ENCODE measurements at regions not wholly inside any gene's neighbourhood (a gene's known extent, or its start where the extent isn't known, plus 50 kb on each side); places are given as distances from the start of the nearest gene placed in this dataset.
"Not testable (repeated sequence)": the region's sequence is repeated elsewhere in the genome, so short reads cannot be mapped to it uniquely, and the experiment has no call there.

DNA sequence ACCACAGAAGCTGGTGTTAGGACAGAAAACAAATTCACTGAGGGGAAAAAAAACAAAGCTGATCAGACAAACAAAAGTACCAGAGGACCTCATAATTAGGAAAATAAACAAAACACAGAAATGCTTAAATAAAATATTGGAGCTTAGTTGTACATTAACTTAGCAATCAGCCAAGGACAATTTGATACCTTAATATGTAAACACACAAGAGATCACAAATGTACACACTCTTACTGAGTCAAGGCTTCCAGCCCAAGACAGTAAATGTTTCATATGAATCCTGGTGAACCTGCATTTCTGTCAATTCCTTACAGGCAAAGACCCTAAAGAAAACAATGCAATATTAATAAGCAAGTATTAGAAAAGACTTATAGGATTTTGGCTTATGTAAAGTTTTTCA is 62.0 kb upstream of the SPTLC3 start:
- no peak for DNase-seq

DNA sequence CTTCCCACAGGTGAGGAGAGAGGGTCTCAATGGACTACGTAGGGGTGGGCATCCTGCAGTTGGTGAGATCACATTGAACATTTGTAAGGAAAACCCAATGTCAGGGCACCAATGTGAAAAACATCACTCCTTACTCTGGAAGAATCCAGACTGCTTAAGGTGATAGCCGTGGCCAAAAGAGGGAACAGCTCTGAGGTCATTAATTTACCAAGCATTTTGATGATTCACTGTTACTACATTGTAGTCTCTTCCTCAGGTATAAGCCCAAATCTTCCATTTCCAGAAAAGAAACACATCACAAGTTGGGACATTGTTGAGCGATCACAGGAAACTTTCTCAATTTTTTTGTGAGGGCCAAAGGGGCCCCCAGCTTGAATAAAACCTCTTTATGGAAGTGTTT is 61.1 kb upstream of the SPTLC3 start:
- no peak for DNase-seq

DNA sequence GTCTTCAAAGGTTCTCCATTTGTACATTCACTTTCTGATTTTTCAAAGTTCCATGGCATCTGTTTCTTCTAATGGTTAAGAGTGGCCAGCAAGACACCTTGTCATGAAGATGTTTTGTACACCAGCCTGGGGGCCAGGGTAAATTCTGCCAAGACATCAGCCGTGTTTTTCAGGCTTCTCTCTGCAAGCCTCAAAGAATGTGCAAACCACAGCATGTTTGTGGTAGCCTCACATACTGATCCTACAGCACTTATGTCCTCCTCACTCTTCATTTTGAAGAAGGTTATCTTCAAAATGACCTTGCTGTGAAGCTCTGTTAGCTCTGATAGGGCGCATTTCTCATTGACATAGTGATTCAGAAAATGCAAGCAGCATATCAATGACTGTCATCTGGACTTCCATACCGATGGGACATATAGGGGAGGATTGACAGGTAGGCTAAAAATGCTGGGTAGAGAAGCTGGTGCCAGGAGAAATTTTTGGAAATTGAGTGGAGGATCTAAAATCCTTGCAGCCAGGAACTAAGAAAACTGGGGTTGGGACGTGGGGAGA is 59.3 kb upstream of the SPTLC3 start:
- DNase-seq: no peak

DNA sequence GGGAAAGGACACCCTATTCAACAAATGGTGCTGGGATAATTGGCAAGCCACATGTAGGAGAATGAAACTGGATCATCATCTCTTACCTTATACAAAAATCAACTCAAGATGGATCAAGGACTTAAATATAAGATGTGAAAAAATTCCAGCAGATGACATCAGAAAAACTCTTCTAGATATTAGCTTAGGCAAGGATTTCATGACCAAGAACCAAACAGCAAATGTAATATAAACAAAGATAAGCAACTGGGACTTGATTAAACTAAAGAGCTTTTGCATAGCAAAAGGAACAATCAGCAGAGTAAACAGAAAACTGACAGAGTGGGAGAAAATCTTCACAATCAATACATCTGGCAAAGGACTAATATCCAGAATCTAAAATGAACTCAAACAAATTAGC is 54.5 kb upstream of the SPTLC3 start:
- DNase-seq: not testable (repeated sequence)

DNA sequence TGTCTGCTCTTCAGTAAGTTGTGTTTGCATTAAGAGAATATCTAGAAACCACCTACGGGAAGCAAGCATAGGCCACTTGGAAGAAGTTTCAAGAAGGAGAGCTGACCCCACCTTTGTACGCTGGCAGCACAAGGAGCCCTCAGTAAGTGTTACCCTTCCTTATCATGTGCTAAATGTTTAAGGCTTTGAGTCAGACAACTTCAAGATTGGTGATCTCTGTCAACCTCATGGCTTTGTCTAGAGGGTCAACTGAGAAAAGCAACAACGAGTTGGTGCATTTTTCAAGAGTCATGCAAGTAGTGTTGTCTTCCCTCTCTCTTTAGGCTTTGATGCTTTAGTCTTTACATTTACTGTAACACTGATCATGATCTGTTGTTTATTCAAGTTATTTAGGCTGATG is 53.2 kb upstream of the SPTLC3 start:
- no peak for DNase-seq

DNA sequence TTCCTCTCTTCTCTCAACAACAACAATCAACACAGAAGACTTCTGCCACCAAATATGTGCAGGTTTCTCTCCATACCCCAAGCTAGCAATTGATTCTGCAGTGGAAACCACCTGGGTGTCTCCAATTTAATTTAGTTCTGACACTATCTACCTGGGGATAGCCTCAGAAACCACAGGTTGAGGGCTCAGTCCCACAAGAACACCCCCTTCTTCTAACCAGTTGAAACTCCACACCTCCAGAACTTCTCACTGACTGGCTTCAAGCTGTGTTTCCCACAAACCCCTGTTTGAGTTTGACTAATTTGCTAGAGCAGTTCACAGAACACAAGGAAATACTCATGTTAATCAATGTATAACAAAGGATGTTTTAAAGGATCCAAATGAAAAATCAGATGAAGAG is 52.5 kb upstream of the SPTLC3 start:
- no peak for DNase-seq

DNA sequence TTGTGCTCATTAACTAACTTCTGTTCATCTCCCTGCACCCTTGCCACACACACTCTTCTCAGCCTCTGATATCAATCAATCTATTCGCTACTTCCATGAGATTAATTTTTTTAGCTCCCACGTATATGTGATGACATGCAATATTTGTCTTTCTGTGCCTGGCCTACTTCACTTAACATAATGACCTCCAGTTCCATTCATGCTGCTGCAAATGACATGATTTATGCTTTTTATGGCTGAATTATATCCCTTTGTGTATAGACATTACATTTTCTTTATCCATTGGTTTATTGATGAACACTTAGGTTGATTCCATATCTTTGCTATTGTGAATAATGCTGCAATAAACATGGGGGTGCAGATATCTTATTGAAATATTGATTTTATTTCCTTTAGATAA is 50.8 kb upstream of the SPTLC3 start:
- no peak for DNase-seq
